CD4-positive, alpha-beta memory T cell (primary cell): ENCODE measurements at regions not wholly inside any gene's neighbourhood (a gene's known extent, or its start where the extent isn't known, plus 50 kb on each side); places are given as distances from the start of the nearest gene placed in this dataset.
"Not testable (repeated sequence)": the region's sequence is repeated elsewhere in the genome, so short reads cannot be mapped to it uniquely, and the experiment has no call there.

Experiments used
- CTCF ChIA-PET: fragments of 350-600 bp; sonication (Branson Sonifier 250); formaldehyde crosslinking; loops from one replicate; lab custom pipeline; 2021; ENCODE audit warnings: inconsistent platforms; ENCODE audit not compliant: partially characterized antibody; lab: Charles Lee
- POLR2A ChIA-PET: fragments of 350-600 bp; sonication (Branson Sonifier 250); formaldehyde crosslinking; loops from one replicate; lab custom pipeline; 2021; ENCODE audit not compliant: partially characterized antibody; lab: Charles Lee
- DNase-seq, 5 donors: peaks; one replicate each; pipeline versions ENCODE4 v3.0.0 to v3.0.0-alpha.2; 2020 to 2022; ENCODE audit warnings: mixed read lengths in 1 of 5
- H3K27ac ChIP-seq: one replicate; pipeline ENCODE4 v1.7.0; 2013; ENCODE audit warnings: low read depth, low read length
- H3K27me3 ChIP-seq: 2 replicates; pipeline ENCODE4 v1.7.0; 2013; ENCODE audit warnings: mild to moderate bottlenecking, low read length, moderate library complexity; ENCODE audit not compliant: insufficient read depth
- H3K36me3 ChIP-seq: 2 replicates; pipeline ENCODE4 v1.7.0; 2013; ENCODE audit warnings: mild to moderate bottlenecking, low read length, moderate library complexity; ENCODE audit not compliant: insufficient read depth
- H3K4me1 ChIP-seq: 2 replicates; pipeline ENCODE4 v1.7.0; 2013; ENCODE audit warnings: mild to moderate bottlenecking, low read length, moderate library complexity; ENCODE audit not compliant: insufficient read depth
- H3K4me3 ChIP-seq, 2 donors: one replicate each; pipeline ENCODE4 v1.7.0; 2013; ENCODE audit warnings: low read length in 2 of 2, mild to moderate bottlenecking in 1 of 2
- H3K9me3 ChIP-seq, 2 donors: one replicate each; pipeline ENCODE4 v1.7.0; 2013; ENCODE audit warnings: low read length in 2 of 2, control low read depth in 1 of 2; ENCODE audit not compliant: control insufficient read depth in 1 of 2
- H3K27ac Mint-ChIP-seq, 7 donors: one replicate each; pipeline ENCODE4 v1.8.0; 2020 to 2021; ENCODE audit warnings: mixed read lengths in 7 of 7, mild to moderate bottlenecking in 6 of 7, inconsistent platforms in 3 of 7, moderate library complexity in 3 of 7
- H3K27me3 Mint-ChIP-seq, 2 donors: one replicate each; pipeline ENCODE4 v1.8.0; 2020 to 2021; ENCODE audit warnings: mixed read lengths in 2 of 2
- H3K36me3 Mint-ChIP-seq, 2 donors: one replicate each; pipeline ENCODE4 v1.8.0; 2020 to 2021; ENCODE audit warnings: mixed read lengths in 2 of 2, inconsistent platforms in 1 of 2, mild to moderate bottlenecking in 1 of 2
- H3K4me1 Mint-ChIP-seq, 4 donors: one replicate each; pipeline ENCODE4 v1.8.0; 2020 to 2021; ENCODE audit warnings: mixed read lengths in 4 of 4, mild to moderate bottlenecking in 1 of 4
- H3K4me3 Mint-ChIP-seq, 8 donors: one replicate each; pipeline ENCODE4 v1.8.0; 2020 to 2021; ENCODE audit warnings: mixed read lengths in 8 of 8, mild to moderate bottlenecking in 7 of 8, moderate library complexity in 6 of 8, inconsistent platforms in 3 of 8
- H3K9me3 Mint-ChIP-seq, 8 donors: one replicate each; pipeline ENCODE4 v1.8.0; 2020 to 2021; ENCODE audit warnings: mixed read lengths in 8 of 8, mild to moderate bottlenecking in 5 of 8, inconsistent platforms in 3 of 8, moderate library complexity in 1 of 8
- intact Hi-C: fragments of 100-400 bp; cut with micrococcal nuclease; formaldehyde crosslinking; loops from one replicate; pipeline ENCODE4 v1.15.1; 2023

DNA sequence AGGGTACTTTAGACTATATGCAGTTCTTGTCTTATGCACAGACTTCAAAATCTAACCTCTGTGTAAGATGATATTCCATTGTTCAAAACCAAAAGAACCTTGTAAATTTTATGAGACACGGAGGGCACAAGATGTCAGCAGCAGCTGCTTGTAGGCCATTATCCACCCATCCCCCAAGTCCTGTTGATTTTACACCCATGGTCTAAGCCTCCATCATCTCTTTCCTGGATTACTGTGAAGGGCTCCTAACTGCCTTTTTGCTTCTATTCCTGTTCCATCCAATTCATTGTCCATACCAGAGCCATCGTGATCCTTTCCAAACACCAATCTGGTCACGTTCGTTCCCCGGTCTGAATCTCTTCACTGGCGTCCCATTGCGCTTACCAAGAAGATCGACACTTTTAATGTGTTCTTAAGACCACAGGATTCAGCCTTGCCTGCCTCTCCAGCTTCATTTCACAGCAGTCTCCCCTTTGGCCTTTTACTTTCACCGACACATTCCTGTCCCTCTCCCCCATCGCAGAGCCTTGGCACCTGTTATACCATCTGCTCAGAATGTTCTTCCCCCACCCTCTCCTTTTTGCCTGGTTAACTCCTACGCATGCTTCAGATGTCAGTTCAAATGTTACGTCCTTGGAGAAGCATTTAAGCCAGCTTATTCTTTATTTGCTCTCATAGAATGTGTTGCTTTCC is 107.3 kb upstream of the POU3F1 start:
- H3K4me1 ChIP-seq, result no peaks in the 10 kb centered on the region
- no peaks in the 10 kb centered on the region for H3K36me3 ChIP-seq
- intact Hi-C loops, result no loop called here
- Mint-ChIP-seq H3K4me3 (no peak overlapping the region), H3K9me3 (peaks cover 0 to 13% (median 7%) of the 10 kb centered on the region in 8 donors), H3K4me1 (no peaks in the 10 kb centered on the region), H3K36me3 (no peaks in the 10 kb centered on the region), H3K27ac (no peak overlapping the region), H3K27me3 (peaks cover 15 to 26% of the 10 kb centered on the region in 2 donors)
- no peaks in the 10 kb centered on the region for H3K27me3 ChIP-seq
- ChIA-PET POLR2A (no interaction called here), CTCF (interaction anchor here (1.5 kb wide), 1 partner anchor 9 kb away, joined by 3 read pairs; no protein-coding TSS in a partner anchor)
- H3K27ac ChIP-seq, result no peak overlapping the region
- no peaks in the 10 kb centered on the region for H3K9me3 ChIP-seq
- no peak overlapping the region for H3K4me3 ChIP-seq
- DNase-seq, result no peak

GRCh38 chr1:38153066-38153777 is 106.6 kb upstream of the POU3F1 start:
- no peak overlapping the region for H3K27ac ChIP-seq
- H3K9me3 ChIP-seq, result no peaks in the 10 kb centered on the region
- DNase-seq, result no peak
- H3K4me1 ChIP-seq, result no peaks in the 10 kb centered on the region
- ChIA-PET POLR2A (no interaction called here), CTCF (interaction anchor here (0.6 to 1.5 kb wide), 2 partner anchors 9 to 34 kb away, joined by 3 read pairs; no protein-coding TSS in a partner anchor)
- Mint-ChIP-seq H3K27ac (no peak overlapping the region), H3K4me3 (no peak overlapping the region), H3K36me3 (no peaks in the 10 kb centered on the region), H3K4me1 (no peaks in the 10 kb centered on the region), H3K27me3 (peaks cover 13 to 23% of the 10 kb centered on the region in 2 donors), H3K9me3 (peaks cover 0 to 13% (median 7%) of the 10 kb centered on the region in 8 donors)
- H3K27me3 ChIP-seq, result no peaks in the 10 kb centered on the region
- no peak overlapping the region for H3K4me3 ChIP-seq
- no peaks in the 10 kb centered on the region for H3K36me3 ChIP-seq
- intact Hi-C loops, result no loop called here

GRCh38 chr1:38152351-38153065 is 105.9 kb upstream of the POU3F1 start:
- Histone ChIP-seq H3K4me3 (no peak overlapping the region), H3K4me1 (no peaks in the 10 kb centered on the region), H3K36me3 (no peaks in the 10 kb centered on the region), H3K27ac (no peak overlapping the region), H3K9me3 (no peaks in the 10 kb centered on the region), H3K27me3 (no peaks in the 10 kb centered on the region)
- H3K4me1 Mint-ChIP-seq, result no peaks in the 10 kb centered on the region
- intact Hi-C loops, result no loop called here
- POLR2A ChIA-PET, result no interaction called here
- no peak overlapping the region for H3K27ac Mint-ChIP-seq
- H3K27me3 Mint-ChIP-seq, result peaks cover 9 to 19% of the 10 kb centered on the region in 2 donors
- H3K9me3 Mint-ChIP-seq, result peaks cover 0 to 13% (median 7%) of the 10 kb centered on the region in 8 donors
- no peak overlapping the region for H3K4me3 Mint-ChIP-seq
- CTCF ChIA-PET, result interaction anchor here (0.6 to 1.5 kb wide), 2 partner anchors 10 to 34 kb away, joined by 3 read pairs; no protein-coding TSS in a partner anchor
- DNase-seq, result no peak
- H3K36me3 Mint-ChIP-seq, result no peaks in the 10 kb centered on the region

- intact Hi-C loops, result no loop called here
- Mint-ChIP-seq H3K36me3 (no peaks in the 10 kb centered on the region), H3K27me3 (peaks cover 9 to 20% of the 10 kb centered on the region in 2 donors), H3K4me1 (no peaks in the 10 kb centered on the region), H3K27ac (peak overlapping the region in 1 of 7 donors; percentile 71), H3K4me3 (no peak overlapping the region), H3K9me3 (peaks cover 3 to 17% (median 8%) of the 10 kb centered on the region in 8 donors)
- H3K9me3 ChIP-seq, result no peaks in the 10 kb centered on the region
- H3K27me3 ChIP-seq, result no peaks in the 10 kb centered on the region
- ChIA-PET CTCF (no interaction called here), POLR2A (no interaction called here)
- DNase-seq, result no peak
- H3K4me3 ChIP-seq, result no peak overlapping the region
- no peaks in the 10 kb centered on the region for H3K36me3 ChIP-seq
- no peaks in the 10 kb centered on the region for H3K4me1 ChIP-seq
- H3K27ac ChIP-seq, result no peak overlapping the region
Measured at GRCh38 chr1:38151399-38151798, 104.8 kb upstream of the POU3F1 start.

- peaks cover 16% of the 10 kb centered on the region for H3K27me3 ChIP-seq
- intact Hi-C loops, POLR2A ChIA-PET, DNase-seq, H3K36me3 Mint-ChIP-seq, H3K4me3 Mint-ChIP-seq, H3K36me3 ChIP-seq, H3K4me3 ChIP-seq, CTCF ChIA-PET, H3K9me3 ChIP-seq, H3K4me1 ChIP-seq, H3K4me1 Mint-ChIP-seq, H3K27ac Mint-ChIP-seq, H3K27ac ChIP-seq: not testable (repeated sequence)
- H3K27me3 Mint-ChIP-seq, result peaks cover 25 to 28% of the 10 kb centered on the region in 2 donors
- peaks cover 0 to 21% (median 13%) of the 10 kb centered on the region in 8 donors for H3K9me3 Mint-ChIP-seq
Measured at GRCh38 chr1:38146079-38146478, 99.5 kb upstream of the POU3F1 start.

DNA sequence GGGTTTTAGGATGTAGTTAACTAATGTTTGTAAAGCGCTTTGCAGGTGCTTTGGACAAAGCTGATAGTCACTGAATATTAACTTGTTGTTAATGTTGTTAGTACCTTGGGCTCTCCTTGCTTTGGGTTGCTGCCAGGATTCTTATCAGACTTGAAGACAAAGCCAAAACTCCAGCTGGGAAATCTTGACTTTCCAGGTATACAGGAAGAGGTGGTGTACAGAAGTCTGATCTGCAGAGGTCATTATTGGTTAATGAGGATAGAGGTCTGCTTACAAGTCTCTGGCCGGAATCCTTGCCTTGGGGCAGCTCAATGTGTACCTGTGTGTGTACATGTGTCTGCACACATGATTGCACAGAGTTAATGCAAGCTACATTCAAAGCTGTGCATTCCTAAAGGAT is 96.0 kb upstream of the POU3F1 start:
- Mint-ChIP-seq H3K27me3 (peaks cover 40 to 45% of the 10 kb centered on the region in 2 donors), H3K4me1 (no peaks in the 10 kb centered on the region)

GRCh38 chr1:38141483-38141882 is 94.9 kb upstream of the POU3F1 start:
- Histone ChIP-seq H3K27ac (no peak overlapping the region), H3K36me3 (no peaks in the 10 kb centered on the region), H3K4me1 (no peaks in the 10 kb centered on the region), H3K27me3 (peaks cover 39% of the 10 kb centered on the region), H3K9me3 (no peaks in the 10 kb centered on the region), H3K4me3 (no peak overlapping the region)
- peaks cover 47 to 48% of the 10 kb centered on the region in 2 donors for H3K27me3 Mint-ChIP-seq
- H3K9me3 Mint-ChIP-seq, result peaks cover 0 to 14% (median 11%) of the 10 kb centered on the region in 8 donors
- H3K36me3 Mint-ChIP-seq, result no peaks in the 10 kb centered on the region
- H3K4me1 Mint-ChIP-seq, result no peaks in the 10 kb centered on the region
- intact Hi-C loops, result no loop called here
- H3K27ac Mint-ChIP-seq, result no peak overlapping the region
- POLR2A ChIA-PET, result interaction anchor here (0.6 kb wide), 1 partner anchor 1156 kb away, joined by 3 read pairs; no protein-coding TSS in a partner anchor
- CTCF ChIA-PET, result no interaction called here
- H3K4me3 Mint-ChIP-seq, result no peak overlapping the region
- DNase-seq, result no peak

More for the DNA sequence above, 96.0 kb upstream of the POU3F1 start:
- ChIA-PET CTCF (no interaction called here), POLR2A (no interaction called here)
- Histone ChIP-seq H3K9me3 (no peaks in the 10 kb centered on the region), H3K4me1 (no peaks in the 10 kb centered on the region), H3K27me3 (peaks cover 32% of the 10 kb centered on the region), H3K27ac (no peak overlapping the region), H3K4me3 (no peak overlapping the region), H3K36me3 (no peaks in the 10 kb centered on the region)
- no peak for DNase-seq
- no peaks in the 10 kb centered on the region for H3K36me3 Mint-ChIP-seq
- H3K27ac Mint-ChIP-seq, result no peak overlapping the region
- intact Hi-C loops, result no loop called here
- no peak overlapping the region for H3K4me3 Mint-ChIP-seq
- peaks cover 0 to 21% (median 13%) of the 10 kb centered on the region in 8 donors for H3K9me3 Mint-ChIP-seq
